ENCODE measurements at regions not wholly inside any gene's neighbourhood (a gene's known extent, or its start where the extent isn't known, plus 50 kb on each side); places are given as distances from the start of the nearest gene placed in this dataset.

DNA sequence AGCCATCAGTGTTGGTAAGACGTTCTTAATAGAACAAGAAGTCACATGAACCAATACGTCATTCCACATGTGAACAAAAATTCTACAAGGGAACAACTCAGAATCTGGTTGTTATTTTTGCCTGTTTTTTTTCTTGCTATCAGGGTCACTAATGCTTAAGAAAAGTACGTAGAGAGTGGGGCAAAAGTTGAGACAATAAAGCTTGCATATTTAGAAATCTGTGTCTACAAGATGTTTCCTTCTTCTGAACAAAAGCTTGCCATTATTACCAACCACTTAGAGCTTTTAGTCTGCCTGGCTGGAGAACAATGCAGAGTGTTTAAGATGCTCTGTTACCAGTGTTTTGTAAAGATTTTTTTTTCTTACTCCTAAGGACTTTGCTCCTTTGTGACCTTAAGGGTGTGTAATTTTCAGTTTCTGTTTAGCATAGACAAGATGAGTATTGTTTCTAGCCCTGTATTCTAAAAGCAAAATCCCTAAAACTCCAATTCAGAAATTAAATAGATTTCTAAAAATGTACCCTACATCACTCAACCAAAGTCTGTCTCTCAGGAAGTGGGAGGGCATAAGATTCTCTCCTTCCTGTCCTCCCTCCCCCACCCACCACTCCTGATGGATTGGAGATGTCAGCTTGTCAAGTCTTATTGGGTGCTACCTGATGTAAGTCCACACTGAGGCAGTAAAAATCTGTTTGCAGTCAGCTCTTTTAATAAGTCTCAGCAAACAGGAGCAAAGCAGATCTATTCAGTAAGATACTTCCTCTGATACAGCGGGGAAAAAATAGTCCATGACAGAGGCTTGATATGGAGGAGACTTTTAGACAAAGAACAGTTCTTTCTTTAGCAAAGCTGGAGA lies 267.6 kb downstream of the GRIN2B start:
- Histone ChIP-seq H3K9me3 (no peaks in the 10 kb centered on the region), H3K4me1 (ENCODE audit: control insufficient read depth in 1 of 2, insufficient read depth in 2 of 2, low read depth in 1 of 2, low read length in 1 of 2) (no peaks in the 10 kb centered on the region), H3F3A (replicated peaks; ENCODE audit: insufficient read depth) (no peaks in the 10 kb centered on the region), H3K79me2 (ENCODE audit: insufficient read depth) (no peaks in the 10 kb centered on the region), H3K4me2 (no peak overlapping the region), H4K20me1 (ENCODE audit: insufficient read depth) (no peaks in the 10 kb centered on the region), H3K36me3 (replicated peaks in 1 of 2; ENCODE audit: control insufficient read depth in 1 of 2, insufficient read depth in 2 of 2, low read length in 1 of 2) (no peaks in the 10 kb centered on the region), H3K27me3 (ENCODE audit: insufficient read depth) (no peaks in the 10 kb centered on the region), H3K9me2 (no peaks in the 10 kb centered on the region), H3K27ac (ENCODE audit: low read depth in 2 of 2, low read length in 1 of 2) (no peak overlapping the region), H3K9ac (no peak overlapping the region), H3K4me3 (ENCODE audit: low read depth in 2 of 2, low read length in 1 of 2) (no peak overlapping the region), H2AFZ (ENCODE audit: low read depth) (no peak overlapping the region)
- WGBS (ENCODE audit: low lambda C conversion rate), result 13% methylated on average over 4 of the region's 4 CpGs
- CTCF ChIA-PET, result no interaction called here
- TF ChIP-seq ELF1 (IDR thresholded peaks at IDR 0.05) (no peak), FOXM1 (IDR thresholded peaks at IDR 0.05; ENCODE audit: low read depth) (no peak), RFX5 (IDR thresholded peaks at IDR 0.05; ENCODE audit: low read length) (no peak), MEF2A (IDR thresholded peaks at IDR 0.05; ENCODE audit: borderline replicate concordance, low read depth) (no peak), PBX3 (IDR thresholded peaks at IDR 0.05) (no peak), SIN3A (IDR thresholded peaks at IDR 0.05; ENCODE audit: borderline replicate concordance, low read depth, low read length) (no peak)
- POLR2A ChIA-PET, result no interaction called here
- DNase-seq, result no peak

GRCh38 chr12:13707829-13708228 lies 273.6 kb downstream of the GRIN2B start:
- POLR2A ChIA-PET, result no interaction called here
- Histone ChIP-seq H3K9ac (no peak overlapping the region), H3K9me2 (no peaks in the 10 kb centered on the region), H3K27ac (ENCODE audit: low read depth in 2 of 2, low read length in 1 of 2) (no peak overlapping the region), H3K79me2 (ENCODE audit: insufficient read depth) (no peaks in the 10 kb centered on the region), H3K4me3 (ENCODE audit: low read depth in 2 of 2, low read length in 1 of 2) (no peak overlapping the region), H3K36me3 (replicated peaks in 1 of 2; ENCODE audit: control insufficient read depth in 1 of 2, insufficient read depth in 2 of 2, low read length in 1 of 2) (no peaks in the 10 kb centered on the region), H3K4me1 (ENCODE audit: control insufficient read depth in 1 of 2, insufficient read depth in 2 of 2, low read depth in 1 of 2, low read length in 1 of 2) (no peaks in the 10 kb centered on the region), H3F3A (replicated peaks; ENCODE audit: insufficient read depth) (no peaks in the 10 kb centered on the region), H3K9me3 (no peaks in the 10 kb centered on the region), H3K4me2 (no peak overlapping the region), H3K27me3 (ENCODE audit: insufficient read depth) (no peaks in the 10 kb centered on the region), H2AFZ (ENCODE audit: low read depth) (no peak overlapping the region), H4K20me1 (ENCODE audit: insufficient read depth) (no peaks in the 10 kb centered on the region)
- TF ChIP-seq SMC3 (IDR thresholded peaks at IDR 0.05; ENCODE audit: low read depth, low read length) (no peak), GABPA (IDR thresholded peaks at IDR 0.05; ENCODE audit: low read depth) (no peak), FOSL2 (IDR thresholded peaks at IDR 0.05; ENCODE audit: borderline replicate concordance, low read depth) (no peak), PBX3 (IDR thresholded peaks at IDR 0.05) (no peak), RAD21 (IDR thresholded peaks at IDR 0.05; ENCODE audit: low read length) (no peak), ELF1 (IDR thresholded peaks at IDR 0.05) (no peak), TAF1 (IDR thresholded peaks at IDR 0.05; ENCODE audit: borderline replicate concordance, low read depth, low read length) (no peak), NRF1 (IDR thresholded peaks at IDR 0.05; ENCODE audit: low read depth, low read length) (no peak), JUND (IDR thresholded peaks at IDR 0.05) (no peak), TCF12 (IDR thresholded peaks at IDR 0.05) (no peak), RFX5 (IDR thresholded peaks at IDR 0.05; ENCODE audit: low read length) (no peak), FOXJ3 (CRISPR knock-in tag; IDR thresholded peaks at IDR 0.05) (no peak), FOXM1 (IDR thresholded peaks at IDR 0.05; ENCODE audit: low read depth) (no peak), SIN3A (IDR thresholded peaks at IDR 0.05; ENCODE audit: borderline replicate concordance, low read depth, low read length) (no peak), NFIC (IDR thresholded peaks at IDR 0.05; ENCODE audit: borderline replicate concordance) (no peak)
- TF ChIP-seq, protein P1, sequence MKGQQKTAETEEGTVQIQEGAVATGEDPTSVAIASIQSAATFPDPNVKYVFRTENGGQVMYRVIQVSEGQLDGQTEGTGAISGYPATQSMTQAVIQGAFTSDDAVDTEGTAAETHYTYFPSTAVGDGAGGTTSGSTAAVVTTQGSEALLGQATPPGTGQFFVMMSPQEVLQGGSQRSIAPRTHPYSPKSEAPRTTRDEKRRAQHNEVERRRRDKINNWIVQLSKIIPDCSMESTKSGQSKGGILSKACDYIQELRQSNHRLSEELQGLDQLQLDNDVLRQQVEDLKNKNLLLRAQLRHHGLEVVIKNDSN (IDR thresholded peaks at IDR 0.05; ENCODE audit: borderline replicate concordance, low read depth), result no peak
- TF ChIP-seq, protein P2, sequence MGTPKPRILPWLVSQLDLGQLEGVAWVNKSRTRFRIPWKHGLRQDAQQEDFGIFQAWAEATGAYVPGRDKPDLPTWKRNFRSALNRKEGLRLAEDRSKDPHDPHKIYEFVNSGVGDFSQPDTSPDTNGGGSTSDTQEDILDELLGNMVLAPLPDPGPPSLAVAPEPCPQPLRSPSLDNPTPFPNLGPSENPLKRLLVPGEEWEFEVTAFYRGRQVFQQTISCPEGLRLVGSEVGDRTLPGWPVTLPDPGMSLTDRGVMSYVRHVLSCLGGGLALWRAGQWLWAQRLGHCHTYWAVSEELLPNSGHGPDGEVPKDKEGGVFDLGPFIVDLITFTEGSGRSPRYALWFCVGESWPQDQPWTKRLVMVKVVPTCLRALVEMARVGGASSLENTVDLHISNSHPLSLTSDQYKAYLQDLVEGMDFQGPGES (IDR thresholded peaks at IDR 0.05; ENCODE audit: low read depth, low read length), result no peak
- CTCF ChIA-PET, result no interaction called here
- WGBS (ENCODE audit: low lambda C conversion rate), result 47% methylated on average over 1 of the region's 1 CpG
- DNase-seq, result no peak

Measured in SK-N-SH (cell line).